ENCODE measurements at regions not wholly inside any gene's neighbourhood (a gene's known extent, or its start where the extent isn't known, plus 50 kb on each side); places are given as distances from the start of the nearest gene placed in this dataset.

DNA sequence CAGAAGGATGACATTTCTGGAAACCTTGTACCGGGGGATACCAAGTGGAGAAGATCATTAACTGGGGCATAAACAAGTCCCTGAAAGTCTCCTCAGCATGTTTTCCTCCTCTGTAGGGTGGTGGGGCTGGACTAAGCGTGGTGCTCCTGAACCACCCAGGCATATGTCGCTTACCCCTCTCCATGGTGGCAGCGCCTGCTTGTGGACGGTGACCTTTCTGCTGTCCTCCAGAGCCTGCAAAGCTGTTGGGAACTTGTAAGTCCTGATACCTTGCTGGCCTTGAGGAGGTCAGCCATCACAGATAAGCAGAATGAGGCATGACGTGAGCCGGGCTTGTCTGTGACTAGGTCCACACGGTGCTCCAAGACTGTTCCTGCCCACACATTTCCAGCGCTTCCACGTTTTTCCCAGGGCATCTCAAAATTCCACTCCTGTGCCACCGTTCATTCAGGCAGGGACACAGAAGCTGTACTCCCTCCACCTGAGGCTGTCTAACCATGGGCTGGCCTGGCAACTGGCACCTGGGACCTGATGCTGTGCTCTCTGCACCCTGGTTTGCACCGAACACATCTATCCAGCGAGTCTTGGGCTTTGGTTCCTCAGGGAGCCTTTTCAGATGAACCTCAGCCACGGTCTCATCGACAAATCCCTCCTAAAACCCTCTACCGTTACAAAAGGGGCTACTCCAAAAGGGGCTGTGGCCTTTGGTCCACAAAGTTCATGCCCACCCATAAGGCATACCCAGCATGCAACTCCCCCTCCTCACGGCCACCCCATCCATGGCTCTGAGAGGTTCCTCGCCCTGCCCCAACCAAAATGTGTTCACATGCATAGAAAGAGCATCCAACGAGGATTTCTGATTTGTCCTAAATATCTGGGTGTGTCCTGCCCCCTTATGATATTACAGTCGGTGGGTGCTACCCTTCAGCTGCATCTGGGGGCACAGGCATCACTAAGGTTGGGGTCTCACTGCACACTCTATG is 199.6 kb upstream of the DIO3 start:
- no peak overlapping the region for H3K4me3 ChIP-seq (ENCODE audit: low read depth, low read length)
- no peak for DNase-seq (ENCODE audit: low read depth)

DNA sequence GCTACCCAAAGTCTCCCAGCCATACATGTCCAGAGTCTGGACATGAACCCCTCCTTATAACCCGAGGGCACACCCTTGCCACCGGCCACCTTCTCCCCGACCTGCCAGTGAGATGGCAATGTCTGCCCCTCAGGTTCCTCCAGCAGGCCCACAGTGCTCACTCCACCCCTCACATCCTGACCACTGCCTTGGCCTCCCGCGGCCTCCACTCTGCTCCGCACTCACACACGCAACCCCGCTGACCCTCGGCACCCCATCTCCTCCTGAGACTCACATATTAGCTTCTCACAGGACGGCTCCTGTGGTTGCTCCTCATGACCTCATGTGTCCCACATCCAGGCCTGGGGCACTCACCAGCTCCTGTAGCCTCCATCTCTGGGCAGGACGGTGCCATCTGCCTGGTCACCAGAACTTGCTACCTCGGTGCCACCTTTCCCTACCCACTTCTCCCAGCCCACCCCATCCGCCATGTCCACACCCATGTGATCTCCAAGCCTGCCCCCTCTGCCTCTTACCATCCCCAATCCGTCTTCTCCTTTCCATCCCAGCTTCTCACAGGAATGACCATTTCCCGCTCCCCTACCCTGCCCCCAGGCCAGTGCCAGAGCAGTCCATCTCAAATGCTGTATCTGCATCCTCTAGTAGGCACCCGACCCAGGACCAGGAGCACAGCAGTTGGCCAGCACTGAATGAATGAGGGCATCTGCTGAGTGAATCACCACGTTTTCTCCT is 198.6 kb upstream of the DIO3 start:
- DNase-seq (ENCODE audit: low read depth): no peak
- H3K4me3 ChIP-seq (ENCODE audit: low read depth, low read length): no peak overlapping the region

DNA sequence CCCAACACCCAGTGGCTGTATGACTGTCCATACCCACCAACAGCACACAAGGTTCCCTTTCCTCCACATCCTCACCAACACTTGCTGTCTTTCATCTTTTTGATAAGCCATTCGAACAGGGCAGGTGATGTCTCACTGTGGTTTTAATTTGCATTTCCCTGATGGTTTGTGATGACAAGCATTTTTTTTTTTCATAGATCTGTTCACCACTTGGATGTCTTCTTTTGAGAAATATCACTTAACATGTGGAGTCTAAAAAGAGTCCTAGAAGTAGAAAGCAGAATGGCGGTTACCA is 198.1 kb upstream of the DIO3 start:
- DNase-seq (ENCODE audit: low read depth): no peak
- no peak overlapping the region for H3K4me3 ChIP-seq (ENCODE audit: low read depth, low read length)

DNA sequence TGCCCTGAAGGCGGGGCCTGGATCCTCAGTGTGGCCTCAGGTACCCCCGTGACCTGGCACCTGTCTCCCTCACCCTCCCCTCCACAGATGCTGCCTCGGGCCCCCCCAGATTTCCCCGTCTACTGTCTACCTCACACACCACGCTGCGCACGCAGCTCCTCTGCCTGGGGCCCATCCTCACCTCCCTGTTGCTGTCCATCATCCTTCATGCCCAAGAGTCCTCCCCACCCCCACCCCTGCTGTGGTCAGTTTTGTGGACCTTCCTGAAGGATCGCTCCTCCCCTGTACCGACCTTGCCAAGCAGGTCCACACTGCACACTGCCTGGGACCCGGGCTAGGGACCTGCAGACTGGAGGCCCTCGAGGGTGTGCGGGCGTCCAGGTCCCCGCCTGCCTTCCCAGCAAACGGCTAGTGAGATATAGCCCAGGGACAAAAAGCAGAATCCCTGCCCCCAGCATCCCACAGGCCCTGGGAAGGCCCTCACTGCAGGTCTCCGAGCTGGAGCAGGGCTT is 197.4 kb upstream of the DIO3 start:
- H3K4me3 ChIP-seq (ENCODE audit: low read depth, low read length): no peak overlapping the region
- no peak for DNase-seq (ENCODE audit: low read depth)

DNA sequence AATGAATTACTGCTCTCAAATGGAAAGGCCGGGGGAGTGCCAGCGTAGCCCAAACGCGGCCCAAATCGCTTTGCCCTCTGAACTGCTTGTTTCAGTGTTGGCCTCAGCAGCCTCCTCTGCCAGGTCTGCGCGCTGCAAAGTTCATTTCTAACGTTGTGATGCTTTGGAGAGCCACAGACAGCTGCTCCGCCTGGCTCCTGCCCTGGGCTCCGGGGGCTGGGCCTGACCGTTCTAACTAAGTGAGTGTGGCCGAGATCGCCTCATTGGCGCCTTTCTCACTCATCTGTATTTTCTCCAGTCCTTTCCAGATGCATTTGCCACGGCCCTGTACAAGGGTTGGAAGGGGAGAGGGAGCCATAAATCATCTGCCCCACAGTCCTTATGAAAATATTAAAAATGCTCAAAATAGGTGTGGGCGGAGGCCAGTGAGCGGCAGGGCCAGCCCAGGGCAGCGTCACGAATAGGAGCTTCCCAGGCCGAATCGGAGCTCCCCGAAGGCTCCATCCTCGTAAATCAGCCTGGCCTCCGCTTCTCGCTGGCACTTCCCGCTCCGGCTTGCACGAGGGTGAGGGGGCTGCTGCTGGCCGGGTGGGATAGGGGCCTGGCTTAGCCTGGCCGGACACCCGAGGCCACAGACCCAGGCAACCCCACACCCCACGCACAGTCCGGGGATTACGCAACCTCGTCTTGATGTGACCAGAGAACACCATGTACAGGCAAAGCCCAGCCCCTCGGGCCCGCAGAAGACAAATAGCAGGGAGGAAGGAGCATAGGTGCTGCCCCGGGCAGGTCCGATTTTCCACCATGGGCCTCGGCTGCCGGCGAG is 196.6 kb upstream of the DIO3 start:
- no peak overlapping the region for H3K4me3 ChIP-seq (ENCODE audit: low read depth, low read length)
- no peak for DNase-seq (ENCODE audit: low read depth)

DNA sequence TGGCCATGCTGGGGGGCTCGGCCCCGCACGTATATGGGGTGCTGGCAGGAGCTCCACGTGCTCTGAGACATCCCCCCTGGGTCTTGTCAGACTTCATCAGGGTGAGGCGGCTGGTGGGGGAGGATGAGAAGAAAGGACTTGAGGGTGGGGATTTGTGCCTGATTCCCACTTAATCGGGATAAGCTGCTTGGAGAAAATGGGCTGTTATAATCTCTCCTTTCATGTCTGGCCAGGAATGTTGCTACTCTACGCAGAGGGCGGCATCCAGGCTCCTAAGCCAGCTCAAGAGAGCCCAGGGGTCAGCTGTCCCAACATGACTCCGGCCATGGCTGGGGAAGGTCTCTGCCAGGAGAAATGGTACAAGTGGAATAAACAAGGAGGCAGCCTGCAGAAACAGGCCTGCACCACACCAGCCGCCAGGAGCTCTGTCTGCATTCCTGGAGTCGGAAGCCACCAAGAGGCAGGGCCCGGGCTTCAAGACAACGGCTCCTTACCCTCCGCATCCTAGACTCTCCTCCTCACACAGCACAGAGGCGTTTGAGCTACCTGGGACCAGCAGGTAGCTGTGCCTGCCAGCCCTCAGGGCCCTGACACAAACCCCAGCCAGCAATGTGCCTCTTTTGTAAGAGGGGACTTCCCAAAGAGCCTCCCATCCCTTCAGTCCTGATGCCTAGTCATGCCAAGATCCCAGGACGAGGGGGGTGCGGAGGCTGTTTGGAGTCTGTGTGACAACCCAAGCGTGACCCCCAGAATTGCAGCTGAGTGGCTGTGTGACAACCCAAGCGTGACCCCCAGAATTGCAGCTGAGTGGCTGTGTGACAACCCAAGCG is 195.8 kb upstream of the DIO3 start:
- no peak for DNase-seq (ENCODE audit: low read depth)

DNA sequence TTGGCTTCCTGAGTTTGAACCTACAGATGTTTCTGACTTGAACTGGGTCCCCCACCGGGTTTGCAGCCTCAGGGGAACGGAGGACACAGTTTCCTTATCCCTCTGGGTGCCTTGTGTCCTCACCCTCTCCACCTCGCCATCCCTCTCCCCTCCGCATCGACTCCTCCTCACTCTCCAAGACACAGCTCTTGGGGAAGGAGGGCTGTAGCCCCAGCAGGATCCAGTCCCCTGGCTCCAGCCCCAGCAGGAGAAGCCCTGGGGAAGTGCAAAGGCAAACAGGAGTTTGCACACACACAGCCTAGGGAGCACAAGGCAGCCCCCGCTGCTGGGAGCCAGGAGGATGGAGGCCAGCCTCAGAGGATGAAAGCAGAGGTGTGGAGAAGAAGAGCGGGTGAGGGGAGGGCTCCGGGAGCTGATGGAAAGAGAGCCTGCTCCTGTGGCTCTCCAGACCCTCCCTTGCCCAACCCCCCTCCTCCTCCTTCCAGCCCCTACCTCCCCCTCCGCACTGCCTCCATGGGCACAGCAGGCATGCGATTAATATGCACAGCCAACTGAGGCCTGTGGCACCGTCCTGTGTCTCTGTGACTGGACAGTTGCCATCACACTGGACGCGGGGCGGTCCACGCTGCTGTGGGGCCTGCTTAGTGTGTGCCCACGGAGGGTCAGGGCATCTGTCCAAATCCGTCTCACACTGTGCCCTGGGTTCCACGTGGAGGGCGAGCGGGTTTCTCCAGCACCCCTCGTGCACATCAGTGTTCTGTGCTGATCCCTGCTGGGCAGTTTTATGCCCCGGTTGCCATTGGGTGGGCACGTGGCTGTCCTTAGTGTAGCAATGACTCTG is 193.7 kb upstream of the DIO3 start:
- H3K4me3 ChIP-seq (ENCODE audit: low read depth, low read length): no peak overlapping the region
- no peak for DNase-seq (ENCODE audit: low read depth)

More for the DNA sequence above, 195.8 kb upstream of the DIO3 start:
- H3K4me3 ChIP-seq (ENCODE audit: low read depth, low read length): no peak overlapping the region

DNA sequence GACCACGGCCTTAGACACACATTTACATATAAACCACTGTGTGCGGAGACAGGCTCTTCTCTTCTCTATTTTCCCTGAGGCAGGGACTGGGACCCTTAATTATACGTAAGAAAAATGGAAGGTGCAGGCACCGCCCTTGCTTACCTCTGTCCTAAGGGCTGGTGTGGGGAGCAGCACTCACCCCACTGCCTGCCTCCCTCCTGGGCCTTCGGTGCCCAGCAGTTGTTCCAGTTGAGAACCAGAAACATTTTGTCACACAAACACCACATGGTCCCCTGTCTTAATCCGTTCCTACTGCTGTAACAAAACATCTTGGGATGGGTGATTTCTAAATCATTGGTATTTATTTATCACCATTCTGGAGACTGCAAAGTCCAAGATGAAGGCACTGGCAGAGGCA is 192.7 kb upstream of the DIO3 start:
- DNase-seq (ENCODE audit: low read depth): no peak
- H3K4me3 ChIP-seq (ENCODE audit: low read depth, low read length): no peak overlapping the region

DNA sequence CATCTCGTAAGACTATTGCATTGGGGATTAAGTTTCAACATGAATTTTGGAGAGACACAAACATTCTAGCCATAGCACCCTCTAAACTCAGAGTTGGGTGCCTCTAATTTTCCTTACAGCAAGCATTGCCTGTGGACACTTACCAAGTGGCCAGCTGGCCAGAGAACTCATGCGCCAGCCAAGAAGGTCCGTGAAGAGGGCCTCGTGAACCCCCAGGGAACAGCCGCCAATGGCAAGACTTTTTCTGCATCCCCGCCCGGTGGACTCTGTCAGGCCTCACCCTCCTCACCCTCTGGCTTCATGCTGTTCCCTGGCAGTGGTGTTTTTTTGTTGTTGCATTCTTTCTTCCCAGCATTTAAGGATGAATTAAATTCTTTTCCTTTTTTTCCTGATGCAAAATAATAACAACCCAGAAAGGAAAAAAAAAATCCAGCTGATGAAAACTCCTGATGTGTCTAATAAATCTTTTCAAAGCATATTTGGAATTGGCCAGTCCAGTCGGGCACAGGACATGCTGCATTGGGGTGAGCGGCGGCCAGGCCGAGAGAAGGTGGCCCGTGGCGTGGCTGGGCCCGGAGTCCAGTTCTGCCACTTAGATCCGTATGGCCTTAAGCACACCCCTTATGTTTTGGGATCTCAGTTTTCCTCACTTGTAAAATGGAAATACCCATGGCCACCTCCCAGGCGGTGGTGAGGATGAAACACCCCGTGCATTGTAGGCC is 191.9 kb upstream of the DIO3 start:
- no peak for DNase-seq (ENCODE audit: low read depth)
- no peak overlapping the region for H3K4me3 ChIP-seq (ENCODE audit: low read depth, low read length)

DNA sequence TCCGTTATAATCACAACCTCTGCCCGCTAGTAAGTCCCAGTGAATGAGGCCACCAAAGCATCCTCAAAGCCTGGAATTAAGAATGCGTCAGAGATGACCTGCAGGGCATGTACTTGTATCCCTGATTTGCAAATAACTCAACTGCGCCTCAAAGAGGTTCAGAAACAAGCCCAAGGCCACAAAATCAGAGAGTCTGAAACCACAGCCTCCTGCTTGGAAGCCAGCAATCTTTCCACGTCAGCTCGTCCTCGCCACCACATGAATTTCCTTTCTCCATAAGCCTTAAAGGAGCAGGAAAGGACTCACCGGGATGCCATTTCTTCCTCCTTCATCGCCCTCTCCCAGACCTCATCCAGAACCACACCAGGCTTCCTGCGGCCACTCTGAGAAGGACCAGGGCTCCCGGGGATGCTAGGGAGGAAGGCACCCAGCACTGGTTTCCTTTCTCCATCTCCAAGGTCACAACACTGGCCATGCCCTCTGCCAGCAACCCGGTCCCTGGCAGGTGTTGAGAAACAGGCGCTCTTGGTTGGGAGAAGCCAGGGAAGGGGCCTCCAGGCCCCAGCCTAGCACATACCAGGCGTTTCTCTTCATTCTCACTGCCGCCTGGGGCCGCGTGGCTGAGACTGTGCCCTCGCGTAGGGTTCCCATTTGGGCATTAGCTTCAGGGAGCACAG is 191.2 kb upstream of the DIO3 start:
- no peak overlapping the region for H3K4me3 ChIP-seq (ENCODE audit: low read depth, low read length)
- DNase-seq (ENCODE audit: low read depth): no peak

DNA sequence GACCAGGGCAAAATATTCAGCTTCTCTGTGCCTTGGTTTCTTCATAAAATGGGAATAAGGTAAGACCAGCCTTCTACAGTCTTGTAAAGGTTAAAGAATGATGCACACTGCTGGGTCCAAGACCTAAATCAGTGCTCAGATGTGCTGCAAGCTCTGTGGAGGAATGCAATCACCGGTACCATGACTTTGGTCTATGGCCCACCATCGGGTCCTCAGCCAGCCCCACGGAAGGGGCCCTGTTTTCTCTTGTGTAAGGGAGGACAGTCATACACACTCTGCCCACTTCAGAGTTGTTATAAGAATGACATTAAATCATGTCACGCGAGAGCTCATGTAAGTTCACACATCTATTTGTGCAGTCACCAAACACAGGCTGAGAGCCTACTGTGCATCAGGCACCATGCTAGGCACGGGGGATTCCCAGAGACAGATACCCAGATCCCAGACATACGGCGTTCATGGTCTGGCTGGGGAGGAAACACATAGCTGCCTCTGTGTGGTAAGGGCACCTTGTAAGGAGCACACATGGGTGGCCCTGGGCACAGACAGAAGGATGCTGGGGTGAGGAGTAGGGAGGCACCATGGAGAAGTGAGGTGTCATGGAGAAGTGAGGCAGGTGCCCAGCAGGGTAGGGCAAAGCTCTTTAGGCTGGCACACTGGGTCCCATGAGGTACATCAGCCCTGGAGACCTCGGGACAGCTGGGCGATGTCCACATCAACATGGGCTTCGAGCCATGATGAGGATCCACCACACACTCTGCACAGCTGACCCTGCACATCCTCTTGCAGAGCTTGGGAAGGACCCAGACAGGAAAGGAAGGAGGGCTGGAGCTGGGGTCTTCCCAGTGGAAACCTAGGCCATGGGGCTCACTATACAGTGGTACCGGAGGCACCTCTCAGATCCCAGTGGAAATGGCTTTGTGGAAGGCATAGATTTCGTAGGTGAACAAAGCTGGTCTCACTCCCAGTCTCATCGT is 190.4 kb upstream of the DIO3 start:
- DNase-seq (ENCODE audit: low read depth): no peak

DNA sequence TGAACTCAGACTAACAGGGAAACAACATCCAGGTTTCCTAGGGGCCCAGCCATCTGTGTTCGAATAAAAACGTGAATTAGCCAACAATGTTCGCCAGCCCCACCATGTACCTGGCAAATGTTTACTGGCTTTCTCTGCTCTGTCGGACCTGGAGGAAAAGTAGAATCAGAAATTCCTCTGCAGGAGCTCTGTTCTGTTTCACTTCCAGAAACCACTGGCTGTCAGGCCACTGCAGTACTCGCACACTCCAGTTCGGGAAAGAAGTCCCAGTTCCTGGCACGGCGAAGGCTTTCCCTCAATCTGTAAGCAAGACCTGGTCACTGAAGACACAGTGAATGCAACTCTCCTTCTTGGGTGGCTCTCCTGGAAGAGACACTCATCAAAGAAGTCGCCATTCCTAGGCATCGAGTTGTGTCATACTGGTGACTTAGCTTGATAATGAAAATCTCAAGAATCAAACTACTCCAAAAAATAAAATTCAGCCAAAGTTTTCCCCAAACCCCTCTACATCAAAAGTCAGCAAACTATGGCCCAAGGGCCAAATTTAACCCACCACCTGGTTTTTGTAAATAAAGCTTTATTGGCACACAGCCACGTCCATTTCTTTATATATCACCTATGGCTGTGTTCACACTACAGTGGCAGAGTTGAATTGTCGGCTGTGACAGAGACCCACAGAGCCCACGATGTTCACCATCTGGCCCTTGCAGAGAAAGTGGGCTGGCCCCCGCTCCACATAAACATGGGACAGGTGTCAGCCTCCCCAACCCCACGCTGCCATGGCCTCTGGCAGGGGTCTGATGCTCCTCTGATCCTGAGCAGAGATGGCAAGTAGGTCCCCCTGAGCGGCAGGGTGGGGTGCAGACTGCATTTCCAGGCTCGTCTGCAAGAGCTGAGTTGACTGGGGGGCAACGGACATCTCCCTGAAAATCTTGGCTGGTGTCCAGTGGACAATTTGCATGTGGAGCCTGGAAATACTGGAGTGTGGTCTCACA is 189.2 kb upstream of the DIO3 start:
- no peak for DNase-seq (ENCODE audit: low read depth)
- no peak overlapping the region for H3K4me3 ChIP-seq (ENCODE audit: low read depth, low read length)

More for the DNA sequence above, 190.4 kb upstream of the DIO3 start:
- no peak overlapping the region for H3K4me3 ChIP-seq (ENCODE audit: low read depth, low read length)

DNA sequence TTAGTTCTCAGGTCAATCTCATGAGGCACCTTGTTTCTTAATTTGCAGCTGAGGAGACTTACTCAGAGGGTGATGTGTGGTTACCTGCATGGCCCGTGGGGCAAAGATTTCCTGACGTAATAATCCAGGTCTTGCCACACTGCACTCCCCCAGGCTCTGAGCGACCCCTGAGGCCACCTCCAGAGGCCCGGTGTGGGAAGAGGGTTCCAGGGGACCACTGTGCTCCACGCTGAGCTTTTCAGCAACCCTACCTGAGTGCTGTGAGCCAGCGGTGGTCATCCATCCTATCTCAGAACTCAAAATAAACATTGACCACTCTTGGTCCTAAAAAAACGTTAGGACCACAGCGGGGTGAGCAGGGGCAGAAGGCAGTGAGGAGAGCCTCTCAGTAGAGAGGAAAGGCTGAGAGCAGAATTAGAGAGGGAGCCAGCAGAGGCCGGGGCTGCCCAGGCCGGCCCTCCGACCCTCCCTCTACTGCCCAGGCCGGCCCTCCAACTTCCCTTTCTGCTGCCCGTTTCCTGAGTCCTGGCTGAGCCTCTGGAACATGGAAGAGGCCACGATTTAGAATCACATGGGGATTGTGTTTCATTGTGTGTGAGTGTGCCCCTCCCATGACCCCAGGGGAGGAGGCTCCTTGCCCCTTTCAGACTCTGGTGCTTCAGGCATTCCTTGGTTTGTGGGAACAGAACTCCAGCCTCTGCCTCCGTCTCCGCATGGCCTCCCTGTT is 188.2 kb upstream of the DIO3 start:
- H3K4me3 ChIP-seq (ENCODE audit: low read depth, low read length): no peak overlapping the region
- no peak for DNase-seq (ENCODE audit: low read depth)

DNA sequence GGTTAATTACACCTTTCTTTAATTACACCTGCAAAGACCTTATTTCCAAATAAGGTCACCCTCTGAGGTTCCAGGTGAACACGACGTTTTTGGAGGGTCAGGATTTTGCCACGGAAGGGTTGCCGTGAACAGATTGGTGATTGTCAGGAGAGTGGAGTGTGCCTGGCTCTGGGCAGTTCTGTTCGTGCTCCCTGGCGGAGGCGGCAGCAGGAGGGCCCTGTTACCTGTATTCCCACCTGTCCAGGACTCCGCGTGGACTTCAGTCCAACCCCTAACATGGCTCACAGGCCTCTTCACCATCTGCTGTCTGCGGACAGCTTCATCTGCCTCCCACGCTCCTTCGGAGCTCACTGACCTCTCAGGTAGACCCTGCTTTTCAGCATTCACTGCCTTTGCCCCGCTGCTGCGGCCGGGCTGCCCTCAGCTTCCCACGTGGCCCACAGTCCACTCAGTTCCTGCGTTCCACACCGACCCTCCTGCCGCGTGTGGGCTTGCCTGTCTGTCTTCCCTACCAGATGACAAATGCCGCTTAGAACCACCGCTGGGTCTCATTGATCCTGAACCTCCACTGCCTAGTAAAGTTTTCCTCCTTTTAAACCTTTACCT is 187.5 kb upstream of the DIO3 start:
- no peak for DNase-seq (ENCODE audit: low read depth)
- no peak overlapping the region for H3K4me3 ChIP-seq (ENCODE audit: low read depth, low read length)

Data from skeletal muscle cell (primary cell).